ENCODE measurements at regions not wholly inside any gene's neighbourhood (a gene's known extent, or its start where the extent isn't known, plus 50 kb on each side); places are given as distances from the start of the nearest gene placed in this dataset.

DNA sequence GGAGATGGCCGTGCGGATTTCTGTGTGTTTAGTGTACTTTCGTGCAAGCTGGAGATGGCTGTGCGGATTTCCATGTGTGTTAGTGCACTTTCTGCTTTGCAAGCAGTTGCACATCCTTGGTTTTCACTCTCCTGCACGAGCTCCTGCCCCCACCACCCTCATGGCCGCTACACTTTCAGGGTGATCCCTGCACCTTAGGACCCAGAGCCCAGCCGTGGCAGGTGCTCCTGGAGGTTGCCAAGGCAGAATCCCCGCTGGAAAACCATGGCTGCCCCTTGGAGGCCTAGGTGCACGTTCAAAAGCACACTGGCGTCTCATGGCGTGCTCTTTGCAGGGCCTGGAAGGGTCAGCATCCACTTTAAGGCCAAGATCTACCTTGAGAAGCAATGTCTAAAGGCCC, 311.0 kb upstream of the TNRC6C start:
- Histone ChIP-seq H3K9me3 (ENCODE audit: insufficient read depth in 2 of 2, low read depth in 1 of 2, low read length in 1 of 2) (peaks cover 4 to 6% of the 10 kb centered on the region in 2 experiments; a peak in 2 of 4 replicates), H2BK15ac (ENCODE audit: low read length) (no peak overlapping the region), H3K27me3 (replicated peaks in 1 of 4; ENCODE audit: control insufficient read depth in 3 of 4, extremely low read depth in 1 of 4, insufficient read depth in 3 of 4, low read length in 3 of 4) (no peaks in the 10 kb centered on the region), H3K9ac (replicated peaks in 1 of 4; ENCODE audit: extremely low read depth in 1 of 4, low read depth in 3 of 4, low read length in 3 of 4) (no peak overlapping the region), H3K18ac (ENCODE audit: extremely low read depth, low read length) (no peak overlapping the region), H3K23ac (ENCODE audit: insufficient read length) (no peak overlapping the region), H4K20me1 (replicated peaks in 1 of 2; ENCODE audit: control insufficient read depth in 1 of 2, insufficient read depth in 2 of 2, low read length in 2 of 2) (no peaks in the 10 kb centered on the region), H2AFZ (ENCODE audit: low read length) (no peak overlapping the region), H4K8ac (ENCODE audit: extremely low read depth, insufficient read depth, low read length) (no peak overlapping the region), H3K4ac (replicated peaks; ENCODE audit: insufficient read length, low read depth, low read length) (no peak overlapping the region), H2BK120ac (replicated peaks; ENCODE audit: low read depth, low read length) (no peak overlapping the region), H3K27ac (ENCODE audit: low read depth, low read length) (no peak overlapping the region), H2BK5ac (ENCODE audit: low read depth, low read length) (no peak overlapping the region), H3K14ac (ENCODE audit: insufficient read length) (no peak overlapping the region), H2BK20ac (ENCODE audit: low read length) (no peak overlapping the region), H3K4me3 (ENCODE audit: extremely low read depth in 1 of 4, insufficient read depth in 2 of 4, low read depth in 3 of 4, low read length in 4 of 4) (no peak overlapping the region), H3K56ac (replicated peaks; ENCODE audit: insufficient read length, low read depth, low read length) (no peak overlapping the region), H2BK12ac (ENCODE audit: low read depth, low read length) (no peak overlapping the region), H4K5ac (ENCODE audit: insufficient read length, low read depth, low read length) (no peak overlapping the region), H3K23me2 (ENCODE audit: low read depth, low read length) (no peaks in the 10 kb centered on the region), H3K79me1 (ENCODE audit: low read depth, low read length) (no peaks in the 10 kb centered on the region), H3K4me2 (ENCODE audit: insufficient read depth in 1 of 2, low read depth in 2 of 2, low read length in 2 of 2) (no peak overlapping the region), H4K91ac (replicated peaks; ENCODE audit: insufficient read length, low read length) (no peak overlapping the region), H3K36me3 (ENCODE audit: control insufficient read depth in 2 of 4, insufficient read depth in 4 of 4, low read length in 3 of 4) (no peaks in the 10 kb centered on the region), H3K4me1 (replicated peaks in 1 of 4; ENCODE audit: control insufficient read depth in 3 of 4, insufficient read depth in 4 of 4, low read length in 3 of 4) (peaks cover 0 to 12% (median 2%) of the 10 kb centered on the region in 4 experiments; a peak in 3 of 7 replicates), H3K79me2 (ENCODE audit: control insufficient read depth in 1 of 2, insufficient read depth in 2 of 2, low read length in 2 of 2) (no peaks in the 10 kb centered on the region), H2AK5ac (ENCODE audit: low read depth, low read length) (no peak overlapping the region)
- FAIRE-seq (no peak), DNase-seq (ENCODE audit: low read depth in 1 of 2, low spot score in 2 of 2) (no peak)
- ChIA-PET POLR2A (ENCODE audit: partially characterized antibody) (no interaction called here), CTCF (ENCODE audit: partially characterized antibody) (interaction anchor here (1.0 to 1.3 kb wide), 2 partner anchors 29 to 126 kb away, joined by 3 read pairs; no protein-coding TSS in a partner anchor)
- WGBS, 2 experiments (ENCODE audit: extremely low coverage in 1 of 2, insufficient coverage in 1 of 2, insufficient read length in 1 of 2, insufficient replicate concordance in 2 of 2, low coverage in 1 of 2, low lambda C conversion rate in 2 of 2, missing lambda C conversion rate in 1 of 2): 86% methylated on average over 11 of the region's 11 CpGs; no CpG with 5 or more reads in 1 of the 2 experiments
- TF ChIP-seq, protein P1, sequence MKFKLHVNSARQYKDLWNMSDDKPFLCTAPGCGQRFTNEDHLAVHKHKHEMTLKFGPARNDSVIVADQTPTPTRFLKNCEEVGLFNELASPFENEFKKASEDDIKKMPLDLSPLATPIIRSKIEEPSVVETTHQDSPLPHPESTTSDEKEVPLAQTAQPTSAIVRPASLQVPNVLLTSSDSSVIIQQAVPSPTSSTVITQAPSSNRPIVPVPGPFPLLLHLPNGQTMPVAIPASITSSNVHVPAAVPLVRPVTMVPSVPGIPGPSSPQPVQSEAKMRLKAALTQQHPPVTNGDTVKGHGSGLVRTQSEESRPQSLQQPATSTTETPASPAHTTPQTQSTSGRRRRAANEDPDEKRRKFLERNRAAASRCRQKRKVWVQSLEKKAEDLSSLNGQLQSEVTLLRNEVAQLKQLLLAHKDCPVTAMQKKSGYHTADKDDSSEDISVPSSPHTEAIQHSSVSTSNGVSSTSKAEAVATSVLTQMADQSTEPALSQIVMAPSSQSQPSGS (IDR thresholded peaks at IDR 0.05; ENCODE audit: low read length): no peak
- TF ChIP-seq TBP (IDR thresholded peaks at IDR 0.05; ENCODE audit: low read depth, low read length) (no peak), JUND (IDR thresholded peaks at IDR 0.05; ENCODE audit: low read length) (no peak), SP2 (IDR thresholded peaks at IDR 0.05; ENCODE audit: low read length) (no peak), KDM1A (IDR thresholded peaks at IDR 0.05; ENCODE audit: borderline replicate concordance, low read length) (no peak), YY1 (IDR thresholded peaks at IDR 0.05; ENCODE audit: low read depth, low read length) (no peak), KDM5A (IDR thresholded peaks at IDR 0.05; ENCODE audit: low read length) (no peak), SAP30 (IDR thresholded peaks at IDR 0.05; ENCODE audit: insufficient read depth, insufficient replicate concordance, low read length) (no peak), CHD2 (IDR thresholded peaks at IDR 0.05; ENCODE audit: low read length) (no peak), HDAC6 (IDR thresholded peaks at IDR 0.05; ENCODE audit: low read depth, low read length) (no peak)
- TF ChIP-seq, protein P2, sequence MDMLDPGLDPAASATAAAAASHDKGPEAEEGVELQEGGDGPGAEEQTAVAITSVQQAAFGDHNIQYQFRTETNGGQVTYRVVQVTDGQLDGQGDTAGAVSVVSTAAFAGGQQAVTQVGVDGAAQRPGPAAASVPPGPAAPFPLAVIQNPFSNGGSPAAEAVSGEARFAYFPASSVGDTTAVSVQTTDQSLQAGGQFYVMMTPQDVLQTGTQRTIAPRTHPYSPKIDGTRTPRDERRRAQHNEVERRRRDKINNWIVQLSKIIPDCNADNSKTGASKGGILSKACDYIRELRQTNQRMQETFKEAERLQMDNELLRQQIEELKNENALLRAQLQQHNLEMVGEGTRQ (IDR thresholded peaks at IDR 0.05; ENCODE audit: low read length): no peak
- TF ChIP-seq, protein P3, sequence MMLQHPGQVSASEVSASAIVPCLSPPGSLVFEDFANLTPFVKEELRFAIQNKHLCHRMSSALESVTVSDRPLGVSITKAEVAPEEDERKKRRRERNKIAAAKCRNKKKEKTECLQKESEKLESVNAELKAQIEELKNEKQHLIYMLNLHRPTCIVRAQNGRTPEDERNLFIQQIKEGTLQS (IDR thresholded peaks at IDR 0.05; ENCODE audit: insufficient read depth, low read depth, low read length): no peak
